ENCODE measurements at regions not wholly inside any gene's neighbourhood (a gene's known extent, or its start where the extent isn't known, plus 50 kb on each side); places are given as distances from the start of the nearest gene placed in this dataset.

- no peak overlapping the region for H3K4me3 ChIP-seq (ENCODE audit: low read depth, low read length, poor library complexity, severe bottlenecking)
- no peak for DNase-seq (ENCODE audit: low spot score)
- TF ChIP-seq EZH2 (IDR thresholded peaks at IDR 0.05; ENCODE audit: borderline replicate concordance, low read depth, low read length, poor library complexity, severe bottlenecking), result no peak
- no peak for TF ChIP-seq CTCF (conservative IDR thresholded peaks at IDR 0.05; ENCODE audit: low read depth, low read length)
- H3K27ac ChIP-seq (ENCODE audit: low read depth, low read length, poor library complexity, severe bottlenecking), result no peak overlapping the region
- POLR2A ChIA-PET (ENCODE audit: low non-redundant PET), result no interaction called here
- H3K4me1 ChIP-seq (ENCODE audit: insufficient read depth, low read length, poor library complexity, severe bottlenecking), result no peaks in the 10 kb centered on the region
- intact Hi-C loops (cut with micrococcal nuclease; ENCODE audit: unreplicated experiment), result no loop called here
- no TSS peak for BruUV-seq (replicated peaks)
- CTCF ChIA-PET, result no interaction called here
- no peaks in the 10 kb centered on the region for H3K36me3 ChIP-seq (ENCODE audit: insufficient read depth, low read length, poor library complexity, severe bottlenecking)
- H3K27me3 ChIP-seq (replicated peaks; ENCODE audit: insufficient read depth, low read depth, low read length, poor library complexity), result no peaks in the 10 kb centered on the region
- H3K9me3 ChIP-seq (ENCODE audit: low read depth, low read length, poor library complexity, severe bottlenecking), result no peaks in the 10 kb centered on the region
Measured at GRCh38 chr6:125699591-125699990, 49.8 kb upstream of the HEY2 start.
